ENCODE measurements at regions not wholly inside any gene's neighbourhood (a gene's known extent, or its start where the extent isn't known, plus 50 kb on each side); places are given as distances from the start of the nearest gene placed in this dataset.
A peak's percentile ranks its signal among the peaks of the same experiment; 100 is the strongest.
"Not testable (repeated sequence)": the region's sequence is repeated elsewhere in the genome, so short reads cannot be mapped to it uniquely, and the experiment has no call there.

DNA sequence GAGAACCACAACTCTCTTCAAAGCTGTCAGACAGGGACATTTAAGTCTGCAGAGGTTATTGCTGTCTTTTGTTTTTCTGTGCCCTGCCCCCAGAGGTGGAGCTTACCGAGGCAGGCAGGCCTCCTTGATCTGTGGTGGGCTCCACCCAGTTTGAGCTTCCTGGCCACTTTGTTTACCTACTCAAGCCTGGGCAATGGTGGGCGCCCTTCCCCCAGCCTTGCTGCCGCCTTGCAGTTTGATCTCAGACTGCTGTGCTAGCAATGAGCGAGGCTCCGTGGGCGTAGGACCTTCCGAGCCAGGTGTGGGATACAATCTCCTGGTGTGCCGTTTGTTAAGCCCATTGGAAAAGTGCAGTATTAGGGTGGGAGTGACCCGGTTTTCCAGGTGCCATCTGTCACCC lies 822.1 kb downstream of the KCNMA1 start:
- DNase-seq (ENCODE audit: low read depth), result not testable (repeated sequence)

DNA sequence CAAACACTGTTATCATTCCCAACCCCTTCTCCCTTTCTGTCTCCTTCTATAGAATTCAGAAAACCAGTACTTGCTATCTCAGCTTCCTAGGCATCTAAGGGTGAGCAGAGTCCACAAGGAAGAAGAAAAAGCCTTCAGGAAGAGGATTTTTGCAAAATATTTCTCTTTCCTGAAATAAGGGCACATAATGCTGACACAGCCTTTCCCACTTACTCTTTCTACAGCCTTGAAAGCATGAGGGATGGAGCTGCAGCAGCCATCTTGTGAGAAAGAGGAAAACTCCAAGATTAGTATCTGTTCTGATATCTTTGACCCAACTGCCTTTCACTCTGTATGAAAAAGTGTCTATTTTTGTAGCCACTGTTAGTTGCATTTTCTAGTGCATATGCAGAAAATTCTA lies 826.2 kb downstream of the KCNMA1 start:
- DNase-seq (ENCODE audit: low read depth), result no peak

DNA sequence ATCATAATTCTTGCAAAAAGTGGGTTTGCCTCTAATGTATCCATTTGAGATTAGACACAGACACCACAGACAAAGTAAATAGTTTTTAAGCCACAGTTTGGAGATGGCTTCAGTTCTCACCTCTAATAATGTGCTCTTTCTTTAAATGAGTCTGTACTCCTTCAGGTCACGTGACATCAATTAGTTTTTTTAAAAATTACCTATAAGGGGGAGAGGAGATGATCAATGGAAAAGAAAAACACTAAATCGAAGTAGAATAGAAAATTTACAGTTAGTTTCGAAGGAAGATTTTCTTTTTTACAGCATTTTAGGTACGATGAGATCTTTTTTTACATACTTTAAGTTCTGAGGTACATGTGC lies 849.2 kb downstream of the KCNMA1 start:
- DNase-seq (ENCODE audit: low read depth), result no peak

DNA sequence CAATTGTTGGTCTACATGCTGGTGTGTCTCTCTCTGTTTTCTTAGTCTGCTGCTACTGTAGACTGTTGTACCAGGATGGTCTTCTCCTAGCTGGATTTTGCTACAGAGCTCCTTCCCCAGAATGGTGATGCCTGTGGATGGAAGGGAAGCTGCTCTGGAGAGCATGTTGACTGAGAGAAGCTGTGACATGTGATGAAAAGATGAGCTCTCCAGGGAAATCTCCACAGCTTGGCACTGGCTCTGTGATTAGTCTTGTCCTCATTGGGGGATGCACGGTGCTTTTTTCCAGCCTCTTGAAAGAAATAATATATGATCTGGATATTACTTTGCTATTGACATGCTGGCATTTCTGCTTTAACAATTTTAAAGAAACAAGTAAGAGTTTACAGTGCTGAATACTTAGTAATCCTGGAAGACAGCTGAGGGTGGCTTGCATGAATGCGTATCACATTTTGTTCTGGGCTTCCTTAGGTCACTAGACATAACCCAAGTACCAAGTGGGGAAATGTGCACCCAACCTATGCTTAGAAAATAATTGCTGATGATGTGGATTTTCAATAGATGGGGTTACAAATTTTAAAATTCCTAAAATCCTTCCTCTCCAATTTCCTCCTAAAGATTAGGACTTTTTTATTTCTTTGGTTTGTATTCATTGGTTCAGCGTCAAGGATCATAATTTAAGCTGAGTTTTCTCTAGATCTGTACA lies 849.7 kb downstream of the KCNMA1 start:
- no peak for DNase-seq (ENCODE audit: low read depth)

DNA sequence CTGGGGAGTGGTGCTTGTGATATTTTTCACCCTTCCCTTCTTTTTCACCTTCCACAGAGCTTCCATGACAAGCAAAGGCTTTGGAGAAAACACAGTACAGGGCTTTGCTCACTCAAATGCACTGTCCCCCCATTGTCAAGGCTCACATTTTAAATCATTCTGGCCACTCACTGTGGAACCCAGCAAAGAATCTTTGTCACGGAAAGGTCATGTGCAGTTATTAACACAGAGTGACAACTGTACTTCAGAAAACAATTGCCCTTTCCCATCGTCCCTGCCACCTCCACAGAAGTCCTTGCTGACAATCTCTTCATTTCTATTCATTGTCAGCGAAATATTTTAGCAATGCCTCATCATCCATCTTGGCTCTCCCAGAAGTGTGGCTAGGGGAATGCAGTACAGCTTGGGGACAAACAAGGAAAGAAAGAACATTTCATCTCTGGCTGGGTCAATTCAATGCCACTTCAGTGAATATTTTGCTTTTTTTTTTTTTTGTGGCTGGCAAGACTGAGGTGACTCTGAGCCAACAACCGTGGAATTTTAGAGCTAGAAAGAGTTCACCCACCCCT lies 851.0 kb downstream of the KCNMA1 start:
- no peak for DNase-seq (ENCODE audit: low read depth)

DNA sequence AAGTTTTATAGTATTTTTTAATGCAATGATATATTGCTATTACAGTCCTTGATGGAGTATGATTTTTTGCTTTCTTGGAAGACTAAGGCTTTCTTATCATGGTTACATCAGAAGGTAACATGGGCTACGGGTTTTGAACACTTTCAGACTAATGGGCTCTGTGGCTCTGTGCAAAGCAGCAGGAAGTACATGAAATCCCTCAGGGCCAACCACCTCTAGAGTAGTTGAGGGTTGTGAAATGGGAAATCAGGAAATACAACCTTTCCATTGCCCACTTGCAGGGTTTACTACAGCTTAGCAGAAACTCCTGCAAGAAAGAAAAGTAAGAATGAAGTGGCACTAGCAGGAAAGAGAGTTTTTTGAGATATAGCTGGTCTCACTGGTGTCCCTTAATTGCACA lies 853.5 kb downstream of the KCNMA1 start:
- DNase-seq (ENCODE audit: low read depth), result no peak

DNA sequence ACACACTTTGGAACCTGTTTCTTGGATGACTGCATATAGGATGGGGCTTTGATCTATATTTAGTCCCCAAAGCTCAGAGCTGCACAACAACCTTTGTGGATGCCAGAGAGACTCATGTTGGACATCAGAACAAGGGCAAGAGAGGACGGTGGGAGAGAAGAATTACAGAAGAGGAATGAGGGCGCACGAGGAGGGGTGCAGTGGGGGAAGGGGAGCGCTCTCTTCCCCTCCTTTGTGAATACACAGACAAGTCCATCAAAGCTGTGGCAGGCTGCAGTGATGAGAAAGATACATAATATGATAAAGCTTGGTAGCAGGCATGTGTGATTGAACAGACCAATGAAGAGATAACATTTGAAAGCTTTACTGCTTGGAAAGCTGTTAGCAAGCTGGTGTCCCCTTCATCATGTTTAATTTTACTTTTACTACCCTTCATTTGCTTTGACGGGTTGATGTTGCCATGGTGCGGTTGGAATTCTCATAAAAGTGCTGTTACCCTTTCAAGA lies 857.8 kb downstream of the KCNMA1 start:
- DNase-seq (ENCODE audit: low read depth), result peak; percentile 2

DNA sequence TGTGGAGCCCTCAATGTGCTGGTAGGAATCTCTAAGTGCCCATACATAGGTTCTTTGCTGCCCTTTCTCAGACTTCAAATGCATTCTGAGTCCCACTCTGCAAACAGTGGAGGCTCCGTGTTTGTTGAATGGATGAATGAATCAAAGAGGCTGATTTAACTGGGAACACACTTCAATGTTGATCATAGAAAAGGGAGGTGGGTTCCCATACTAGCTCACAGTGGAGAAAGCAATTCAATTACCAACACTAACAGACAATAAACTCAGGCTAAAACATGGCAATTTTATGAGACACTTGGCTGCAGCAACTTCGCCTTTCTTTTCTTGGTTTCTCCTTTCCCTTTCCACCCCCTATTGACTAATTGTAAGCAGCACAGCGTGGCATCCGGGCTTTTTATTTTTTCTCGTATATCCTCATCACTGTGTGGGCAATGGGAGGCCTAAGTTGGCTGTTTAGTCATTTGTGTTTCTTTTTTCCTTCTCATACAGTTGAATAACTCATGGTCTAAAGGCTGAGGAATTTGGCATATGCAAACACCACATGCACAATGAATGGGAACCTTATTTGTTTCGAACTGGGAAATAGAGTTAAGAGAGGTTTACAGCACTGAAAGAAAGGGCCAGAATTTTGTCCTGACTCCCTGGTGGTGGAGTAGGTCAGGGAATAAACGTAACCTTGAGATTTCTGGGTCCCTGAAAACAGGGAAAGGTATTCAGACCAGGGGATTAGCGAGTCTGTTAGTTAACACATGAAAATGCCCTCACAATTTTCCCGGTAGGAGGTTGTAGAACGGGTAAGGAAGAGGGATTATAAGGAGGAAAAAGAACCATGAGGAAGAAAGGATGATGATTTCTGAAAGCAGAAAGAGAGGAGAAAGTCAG lies 858.5 kb downstream of the KCNMA1 start:
- peak; percentile 3 for DNase-seq (ENCODE audit: low read depth)

DNA sequence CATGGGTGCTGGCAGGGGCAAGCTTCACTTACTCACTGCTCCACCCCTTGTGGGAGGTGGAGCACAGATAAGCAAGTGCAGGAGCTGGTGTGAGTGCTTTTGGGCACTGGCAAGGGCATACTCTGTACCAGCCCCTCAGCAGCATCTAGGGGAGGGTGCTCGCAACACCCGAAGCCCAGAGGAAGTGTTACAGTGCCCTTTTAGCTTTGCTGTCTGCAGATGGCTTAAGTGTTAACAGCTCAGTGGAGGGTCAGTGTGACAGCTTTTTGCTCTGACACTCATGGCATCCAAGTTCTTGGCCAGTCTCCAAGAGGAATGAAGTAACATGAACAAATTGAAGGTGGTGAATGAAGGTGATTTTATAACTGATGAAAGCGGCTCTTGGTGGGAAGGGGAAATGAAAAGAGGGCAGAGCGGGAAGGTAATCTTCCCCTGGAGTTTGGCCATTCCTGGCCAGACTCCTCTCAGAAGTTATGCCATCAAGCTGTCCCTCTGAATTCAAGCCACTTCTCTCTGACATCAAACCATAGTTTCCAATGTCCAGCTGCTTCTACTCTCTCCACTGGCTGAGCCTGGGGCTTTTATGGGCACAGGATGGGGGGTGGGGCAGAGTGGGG lies 862.5 kb downstream of the KCNMA1 start:
- no peak for DNase-seq (ENCODE audit: low read depth)

DNA sequence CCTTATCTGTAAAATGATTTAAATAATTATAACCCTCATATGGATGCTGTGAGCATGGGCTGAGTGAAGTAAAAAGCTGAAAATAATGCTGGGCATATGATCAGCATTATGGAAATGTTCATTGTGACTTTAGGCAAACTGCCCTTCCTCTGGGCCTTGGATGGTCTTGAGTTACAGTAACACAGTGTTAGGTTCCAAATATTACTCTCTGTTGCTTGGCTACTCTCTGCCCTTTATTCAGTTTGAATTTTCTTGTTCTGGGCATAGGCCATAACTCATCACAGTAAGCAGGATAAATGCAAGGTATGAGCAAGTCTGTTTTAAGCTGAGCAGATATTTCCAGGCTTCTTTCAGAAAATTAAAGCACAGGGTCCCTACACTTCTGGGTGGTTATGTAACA lies 868.0 kb downstream of the KCNMA1 start:
- DNase-seq (ENCODE audit: low read depth), result no peak

DNA sequence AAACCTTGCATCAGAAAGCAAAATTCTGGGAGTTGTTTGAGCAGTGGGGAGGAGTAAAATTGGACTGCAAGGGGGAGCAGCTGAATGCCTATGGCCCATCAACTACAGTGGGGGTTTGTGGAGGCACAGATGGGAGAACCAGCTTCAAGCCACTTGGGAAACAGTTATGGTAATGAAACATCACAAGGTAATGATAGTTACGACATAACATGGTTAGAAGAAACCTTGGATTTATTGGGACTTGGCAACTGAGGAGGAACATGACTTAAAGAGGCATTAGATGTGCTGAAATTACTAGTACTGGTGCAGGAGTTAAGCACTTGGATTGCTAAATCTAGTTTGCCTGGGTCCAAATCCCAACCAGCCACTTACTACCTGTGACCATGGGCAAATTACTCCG lies 868.4 kb downstream of the KCNMA1 start:
- DNase-seq (ENCODE audit: low read depth), result no peak

DNA sequence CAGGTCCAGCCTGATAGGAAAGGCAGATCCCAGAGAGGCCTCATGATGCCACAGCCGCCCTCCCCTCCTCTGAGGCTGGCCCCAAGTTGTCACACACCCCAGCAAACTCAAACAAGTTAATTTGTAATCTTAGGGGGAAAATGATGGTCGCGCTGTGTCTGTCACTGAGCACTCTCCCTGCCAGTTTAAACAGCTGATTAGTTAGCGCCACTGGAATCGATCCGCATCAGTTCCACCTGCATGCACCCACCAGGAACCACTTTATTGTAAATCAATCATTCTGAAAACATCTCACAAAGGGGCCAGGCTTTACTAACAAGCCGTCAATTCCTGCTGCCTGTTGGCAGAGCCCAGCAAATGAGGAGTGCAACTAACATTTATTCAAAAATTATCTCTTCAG lies 870.9 kb downstream of the KCNMA1 start:
- no peak for DNase-seq (ENCODE audit: low read depth)

DNA sequence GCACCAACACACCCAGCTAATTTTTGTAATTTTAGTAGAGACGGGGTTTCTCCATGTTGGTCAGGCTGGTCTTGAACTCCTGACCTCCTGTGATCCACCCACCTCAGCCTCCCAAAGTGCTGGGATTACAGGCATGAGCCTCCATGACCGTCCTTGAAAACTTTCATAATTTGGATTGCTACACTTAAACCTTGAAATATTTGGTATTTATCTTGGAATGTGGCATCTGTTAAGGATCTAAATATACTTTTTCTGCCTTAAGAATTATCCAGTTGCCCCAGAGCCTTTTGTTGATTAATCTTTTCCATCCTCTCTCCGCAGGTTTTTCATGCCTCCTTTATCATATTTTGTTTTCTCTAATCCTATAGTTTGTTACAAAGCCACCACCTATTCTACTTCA lies 872.7 kb downstream of the KCNMA1 start:
- not testable (repeated sequence) for DNase-seq (ENCODE audit: low read depth)

DNA sequence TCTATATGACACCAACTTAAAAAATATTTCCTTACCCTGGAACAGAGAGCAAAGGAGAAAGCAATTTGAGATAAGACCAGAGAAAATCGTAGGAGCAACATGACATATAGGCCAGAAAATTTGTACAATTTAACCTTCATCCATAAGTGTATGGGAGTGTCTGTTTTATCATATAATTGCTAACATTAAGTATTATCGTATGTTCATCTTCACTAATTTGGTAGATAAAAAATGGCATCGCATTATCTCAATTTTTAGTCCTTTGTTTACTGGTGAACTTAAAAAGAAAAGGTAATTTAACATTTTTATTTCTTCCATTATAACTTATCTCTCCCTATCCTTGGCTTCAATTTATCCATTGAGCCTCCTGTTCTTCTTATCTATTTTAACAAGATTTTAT lies 873.4 kb downstream of the KCNMA1 start:
- no peak for DNase-seq (ENCODE audit: low read depth)

DNA sequence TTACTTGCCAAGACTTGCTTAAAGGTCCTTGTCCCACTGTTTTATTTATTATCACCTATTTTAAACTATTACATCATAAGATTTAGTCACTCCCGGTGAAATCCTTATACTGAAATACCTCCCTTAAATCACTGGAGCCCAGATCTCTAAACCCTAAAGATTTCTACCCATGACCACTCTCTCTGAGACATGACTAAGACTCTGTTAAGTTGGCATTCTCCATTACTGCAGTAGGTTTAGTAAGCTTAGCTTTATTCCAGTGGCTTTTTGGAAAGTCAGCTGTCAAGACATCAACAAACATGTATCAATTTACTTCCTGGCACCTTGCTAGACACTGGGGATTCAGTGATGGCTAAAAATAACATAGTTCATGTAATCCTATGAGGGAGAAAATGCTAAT lies 874.2 kb downstream of the KCNMA1 start:
- DNase-seq (ENCODE audit: low read depth), result no peak

DNA sequence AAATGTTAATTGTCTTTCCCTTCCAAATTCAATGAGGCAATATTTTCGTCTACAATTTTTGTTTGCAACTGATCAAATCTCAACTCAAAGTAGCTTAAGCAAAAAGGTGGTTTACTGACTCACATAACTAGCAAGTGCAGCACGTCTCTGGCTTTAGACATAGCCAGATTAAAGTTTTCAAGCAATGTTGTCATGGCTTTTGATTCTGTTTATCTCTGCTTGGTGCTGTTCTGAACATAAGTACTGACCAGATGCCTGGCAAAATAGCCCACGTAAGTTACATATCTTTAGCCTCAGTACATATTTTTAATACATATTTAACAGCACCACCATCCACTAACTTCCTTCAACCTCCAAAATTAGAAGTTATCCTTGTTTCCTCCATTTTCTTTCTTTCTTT lies 877.9 kb downstream of the KCNMA1 start:
- DNase-seq (ENCODE audit: low read depth), result no peak

DNA sequence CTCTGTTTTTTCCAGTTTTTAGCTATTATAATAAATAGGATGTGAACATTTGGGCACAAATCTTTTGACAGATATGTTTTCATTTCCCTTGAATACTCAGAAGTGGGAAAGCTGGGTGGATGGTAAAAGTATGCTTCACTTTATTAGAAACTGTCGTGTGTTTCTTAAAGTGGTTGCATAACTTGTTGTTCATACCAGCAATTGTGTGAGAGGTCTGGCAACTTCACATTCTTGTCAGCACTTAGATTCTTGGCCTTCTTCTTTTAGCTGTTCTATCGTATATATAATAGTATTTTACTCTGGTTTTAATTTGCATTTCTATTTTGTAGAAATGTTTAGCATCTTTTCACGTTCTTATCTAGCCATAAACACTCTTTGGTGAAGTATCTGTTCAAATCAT lies 894.4 kb downstream of the KCNMA1 start:
- DNase-seq (ENCODE audit: low read depth), result no peak

DNA sequence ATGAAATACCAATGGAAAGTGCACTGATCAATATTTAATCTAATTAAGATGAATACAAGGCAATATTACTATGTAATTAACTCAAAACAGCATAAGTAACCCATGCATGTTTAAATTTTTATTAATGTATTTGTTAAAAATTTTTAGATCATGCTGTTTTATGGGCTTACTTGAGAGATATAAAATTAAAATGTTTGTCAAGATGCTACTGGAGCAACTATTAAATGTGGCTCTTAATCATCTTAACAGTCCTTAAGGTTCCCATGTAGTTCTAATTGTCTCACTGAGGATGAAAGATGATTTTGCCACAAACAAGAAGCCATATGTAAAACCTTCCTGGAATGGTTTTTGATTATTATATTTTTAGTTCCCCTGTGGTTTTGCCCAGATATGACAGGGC lies 897.1 kb downstream of the KCNMA1 start:
- no peak for DNase-seq (ENCODE audit: low read depth)

DNA sequence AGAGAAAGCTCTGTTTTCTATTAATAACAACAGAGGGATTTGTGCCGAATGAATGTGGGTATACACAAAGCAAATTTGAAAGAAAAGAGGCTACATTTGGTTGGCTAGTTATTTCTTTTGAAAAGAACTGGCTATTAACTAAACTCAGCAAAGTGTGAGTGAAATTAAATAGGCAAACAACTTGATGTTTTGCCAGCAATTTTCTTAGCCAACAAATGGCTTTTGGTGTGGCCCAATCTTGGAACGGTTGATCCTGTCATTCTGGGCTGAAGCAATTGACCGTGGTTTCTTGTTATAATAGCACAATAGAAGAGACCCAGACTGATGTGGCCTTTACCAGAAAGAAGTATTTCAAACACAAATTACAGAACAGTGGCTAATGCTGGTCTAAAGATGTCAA lies 898.6 kb downstream of the KCNMA1 start:
- no peak for DNase-seq (ENCODE audit: low read depth)

DNA sequence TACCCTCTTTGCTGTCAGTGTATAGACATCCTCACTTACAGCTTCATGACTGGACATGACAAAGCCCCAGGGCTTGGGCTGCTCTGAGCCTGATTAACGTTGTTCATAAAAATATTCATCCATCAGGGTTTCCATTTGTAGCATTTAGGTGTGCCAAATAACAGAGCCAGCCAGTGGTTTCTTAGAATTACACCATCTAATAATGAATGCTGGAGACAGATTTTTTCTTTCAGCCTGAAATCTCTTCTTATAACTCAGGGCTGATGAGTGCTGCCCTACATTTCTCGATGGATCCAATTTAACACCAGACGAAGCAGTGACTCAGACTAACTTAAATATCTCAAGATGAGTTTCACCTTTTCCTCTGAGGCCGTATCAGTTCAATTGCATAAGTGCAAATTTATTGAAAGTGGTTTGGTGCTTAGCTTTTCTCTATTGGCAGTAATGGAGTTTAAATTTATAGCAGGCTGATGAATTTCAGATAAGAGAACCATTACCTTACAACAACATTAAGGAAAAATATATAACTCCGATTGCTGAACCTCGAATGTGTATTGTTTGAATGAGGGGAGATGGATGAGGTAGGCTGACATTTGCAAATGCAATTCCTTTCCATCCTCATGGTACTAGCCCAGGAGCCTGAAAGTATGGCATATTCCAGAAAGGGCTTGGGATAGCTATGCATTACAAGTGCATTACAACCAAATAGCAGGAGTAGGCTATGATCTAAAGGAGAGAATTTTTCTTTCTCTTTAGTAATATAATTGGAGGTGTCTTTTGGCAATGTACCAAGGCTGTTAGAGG lies 900.6 kb downstream of the KCNMA1 start:
- DNase-seq (ENCODE audit: low read depth), result no peak

DNA sequence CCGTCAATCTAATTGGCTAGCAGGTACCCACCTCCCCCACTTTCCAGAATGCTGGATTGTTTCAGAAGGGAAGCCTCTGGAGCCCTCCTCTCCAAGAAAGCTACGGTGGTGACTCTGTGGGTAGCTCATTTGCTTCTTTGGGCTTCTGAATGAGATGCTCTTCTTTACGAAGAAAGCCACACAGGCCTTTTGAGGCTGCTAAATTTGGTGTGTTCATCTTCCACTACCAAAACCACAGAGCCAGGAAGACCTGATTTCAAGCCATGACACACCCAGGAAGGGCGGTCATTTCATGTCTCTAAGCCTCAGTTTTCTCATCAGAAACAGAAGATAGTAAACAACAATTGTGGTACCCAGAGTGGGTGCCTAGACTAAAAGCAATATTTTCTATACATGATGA lies 901.2 kb downstream of the KCNMA1 start:
- no peak for DNase-seq (ENCODE audit: low read depth)

DNA sequence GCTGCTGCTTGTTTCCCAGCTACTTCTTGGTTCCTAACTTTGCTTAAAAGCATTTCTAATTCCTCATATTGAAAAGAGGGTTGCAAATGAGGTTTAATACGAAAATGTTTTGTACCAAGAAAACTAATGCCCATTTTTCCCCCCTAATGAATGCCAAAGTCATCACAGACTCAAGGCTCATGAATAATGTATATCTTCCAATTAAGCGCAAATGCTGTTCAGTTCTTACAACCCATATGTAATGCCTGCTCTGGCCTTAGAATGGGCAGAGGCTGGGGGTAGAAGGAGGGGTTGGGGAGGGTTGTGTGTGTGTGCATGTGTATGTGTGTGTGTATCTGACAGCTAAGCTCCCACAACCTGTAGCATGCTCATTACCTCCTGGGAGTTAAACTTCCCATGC lies 901.7 kb downstream of the KCNMA1 start:
- DNase-seq (ENCODE audit: low read depth), result no peak

Measured in GM04504 (cell line).